A673 (cell line): ENCODE measurements at regions not wholly inside any gene's neighbourhood (a gene's known extent, or its start where the extent isn't known, plus 50 kb on each side); places are given as distances from the start of the nearest gene placed in this dataset.

Experiments
- EZH2 ChIP-seq: fragments of 200-600 bp; sonication (generic); IDR thresholded peaks from 2 replicates; pipeline ENCODE4 v1.6.1; 2017; ENCODE audit warnings: borderline replicate concordance, low read depth, mild to moderate bottlenecking, mixed read lengths, antibody characterized with exemption, low read length; ENCODE audit not compliant: poor library complexity, severe bottlenecking
- TF ChIP-seq, protein P1 (sequence below): fragments of 300-800, 200-600 bp; sonication (generic); conservative IDR thresholded peaks from 2 replicates; pipeline ENCODE4 v1.5.1; 2017; ENCODE audit warnings: low read depth, mild to moderate bottlenecking, antibody characterized with exemption, low read length, moderate library complexity, mixed read lengths

DNA sequence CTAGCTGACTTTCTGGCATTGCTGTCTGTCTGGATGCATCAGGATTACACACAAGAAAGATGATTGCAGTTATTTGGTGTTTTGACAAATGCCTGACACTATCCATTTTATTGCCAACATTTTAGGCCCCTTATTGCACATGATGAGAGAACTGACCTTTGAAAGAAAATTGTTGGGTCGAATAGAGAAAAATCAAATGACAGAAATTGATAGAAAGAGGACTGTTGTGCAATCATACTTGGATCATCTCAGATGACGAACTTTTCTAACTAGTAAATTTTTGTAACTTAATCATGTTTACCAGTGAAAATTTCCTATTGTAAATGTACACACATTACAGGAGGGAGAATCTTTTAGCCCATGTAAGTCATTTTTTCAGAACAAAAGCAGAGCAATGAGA, 251.5 kb upstream of the USP15 start:
- TF ChIP-seq, protein P1, sequence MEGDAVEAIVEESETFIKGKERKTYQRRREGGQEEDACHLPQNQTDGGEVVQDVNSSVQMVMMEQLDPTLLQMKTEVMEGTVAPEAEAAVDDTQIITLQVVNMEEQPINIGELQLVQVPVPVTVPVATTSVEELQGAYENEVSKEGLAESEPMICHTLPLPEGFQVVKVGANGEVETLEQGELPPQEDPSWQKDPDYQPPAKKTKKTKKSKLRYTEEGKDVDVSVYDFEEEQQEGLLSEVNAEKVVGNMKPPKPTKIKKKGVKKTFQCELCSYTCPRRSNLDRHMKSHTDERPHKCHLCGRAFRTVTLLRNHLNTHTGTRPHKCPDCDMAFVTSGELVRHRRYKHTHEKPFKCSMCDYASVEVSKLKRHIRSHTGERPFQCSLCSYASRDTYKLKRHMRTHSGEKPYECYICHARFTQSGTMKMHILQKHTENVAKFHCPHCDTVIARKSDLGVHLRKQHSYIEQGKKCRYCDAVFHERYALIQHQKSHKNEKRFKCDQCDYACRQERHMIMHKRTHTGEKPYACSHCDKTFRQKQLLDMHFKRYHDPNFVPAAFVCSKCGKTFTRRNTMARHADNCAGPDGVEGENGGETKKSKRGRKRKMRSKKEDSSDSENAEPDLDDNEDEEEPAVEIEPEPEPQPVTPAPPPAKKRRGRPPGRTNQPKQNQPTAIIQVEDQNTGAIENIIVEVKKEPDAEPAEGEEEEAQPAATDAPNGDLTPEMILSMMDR, result no peak
- no peak for TF ChIP-seq EZH2
